Adipocyte (in vitro differentiated cells): ENCODE measurements at regions not wholly inside any gene's neighbourhood (a gene's known extent, or its start where the extent isn't known, plus 50 kb on each side); places are given as distances from the start of the nearest gene placed in this dataset.
"Not testable (repeated sequence)": the region's sequence is repeated elsewhere in the genome, so short reads cannot be mapped to it uniquely, and the experiment has no call there.

Source experiments
- DNase-seq: peaks from one replicate; pipeline ENCODE4 v3.0.0-alpha.2; 2015; ENCODE audit warnings: low read depth
- H3K27me3 ChIP-seq: replicated peaks from 2 replicates; pipeline ENCODE4 v1.7.0; 2013; ENCODE audit warnings: mild to moderate bottlenecking, low read length, moderate library complexity; ENCODE audit not compliant: control insufficient read depth, insufficient read depth
- H3K36me3 ChIP-seq: 2 replicates; pipeline ENCODE4 v1.7.0; 2013; ENCODE audit warnings: low read length, mild to moderate bottlenecking, moderate library complexity; ENCODE audit not compliant: control insufficient read depth, insufficient read depth, severe bottlenecking
- H3K4me1 ChIP-seq: 2 replicates; pipeline ENCODE4 v1.7.0; 2013; ENCODE audit warnings: mild to moderate bottlenecking, low read length, moderate library complexity; ENCODE audit not compliant: control insufficient read depth, insufficient read depth
- H3K4me3 ChIP-seq: 2 replicates; pipeline ENCODE4 v1.7.0; 2013; ENCODE audit warnings: mild to moderate bottlenecking, low read length, moderate library complexity
- H3K9ac ChIP-seq: 2 replicates; pipeline ENCODE4 v1.7.0; 2013; ENCODE audit warnings: mild to moderate bottlenecking, low read length, moderate library complexity
- H3K9me3 ChIP-seq: 2 replicates; pipeline ENCODE4 v1.7.0; 2013; ENCODE audit warnings: mild to moderate bottlenecking, low read length, moderate library complexity; ENCODE audit not compliant: control insufficient read depth

- H3K4me3 ChIP-seq, H3K27me3 ChIP-seq, H3K36me3 ChIP-seq, DNase-seq, H3K4me1 ChIP-seq, H3K9me3 ChIP-seq, H3K9ac ChIP-seq: not testable (repeated sequence)
Observed at GRCh38 chr13:75175097-75175496, 306.9 kb downstream of the TBC1D4 start.

GRCh38 chr13:75174481-75174880 is 307.5 kb downstream of the TBC1D4 start:
- no peak for DNase-seq
- peaks cover 4% of the 10 kb centered on the region for H3K9me3 ChIP-seq
- H3K36me3 ChIP-seq, result no peaks in the 10 kb centered on the region
- no peak overlapping the region for H3K9ac ChIP-seq
- H3K4me1 ChIP-seq, result no peaks in the 10 kb centered on the region
- H3K27me3 ChIP-seq, result no peaks in the 10 kb centered on the region
- H3K4me3 ChIP-seq, result no peak overlapping the region

GRCh38 chr13:75173457-75174356 is 308.3 kb downstream of the TBC1D4 start:
- Histone ChIP-seq H3K4me1 (no peaks in the 10 kb centered on the region), H3K9ac (no peak overlapping the region), H3K27me3 (no peaks in the 10 kb centered on the region), H3K9me3 (peaks cover 4% of the 10 kb centered on the region), H3K4me3 (no peak overlapping the region), H3K36me3 (no peaks in the 10 kb centered on the region)
- no peak for DNase-seq

GRCh38 chr13:75170311-75170710 is 311.7 kb downstream of the TBC1D4 start:
- DNase-seq, result no peak
- Histone ChIP-seq H3K27me3 (no peaks in the 10 kb centered on the region), H3K9ac (no peak overlapping the region), H3K9me3 (no peaks in the 10 kb centered on the region), H3K4me3 (no peak overlapping the region), H3K4me1 (peaks cover 6% of the 10 kb centered on the region), H3K36me3 (no peaks in the 10 kb centered on the region)

- H3K27me3 ChIP-seq, result no peaks in the 10 kb centered on the region
- H3K4me3 ChIP-seq, result no peak overlapping the region
Observed at GRCh38 chr13:75165543-75166230, 316.3 kb downstream of the TBC1D4 start.

GRCh38 chr13:75161804-75162203 is 320.2 kb downstream of the TBC1D4 start:
- Histone ChIP-seq H3K27me3 (no peaks in the 10 kb centered on the region), H3K36me3 (no peaks in the 10 kb centered on the region), H3K9ac (no peak overlapping the region), H3K9me3 (peaks cover 2% of the 10 kb centered on the region), H3K4me1 (peaks cover 6% of the 10 kb centered on the region), H3K4me3 (no peak overlapping the region)
- no peak for DNase-seq

More at GRCh38 chr13:75165543-75166230, 316.3 kb downstream of the TBC1D4 start:
- H3K9ac ChIP-seq, result no peak overlapping the region
- H3K9me3 ChIP-seq, result no peaks in the 10 kb centered on the region
- peaks cover 6% of the 10 kb centered on the region for H3K4me1 ChIP-seq
- peak; percentile 54 for DNase-seq
- H3K36me3 ChIP-seq, result no peaks in the 10 kb centered on the region

GRCh38 chr13:75160984-75161383 is 321.0 kb downstream of the TBC1D4 start:
- no peaks in the 10 kb centered on the region for H3K36me3 ChIP-seq
- peaks cover 10% of the 10 kb centered on the region for H3K9me3 ChIP-seq
- peaks cover 4% of the 10 kb centered on the region for H3K4me1 ChIP-seq
- H3K9ac ChIP-seq, result no peak overlapping the region
- DNase-seq, result no peak
- no peak overlapping the region for H3K4me3 ChIP-seq
- H3K27me3 ChIP-seq, result no peaks in the 10 kb centered on the region

GRCh38 chr13:75154331-75154730 is 327.6 kb downstream of the TBC1D4 start:
- no peak for DNase-seq
- no peaks in the 10 kb centered on the region for H3K27me3 ChIP-seq
- H3K4me3 ChIP-seq, result peak overlapping the region; percentile 61
- peaks cover 12% of the 10 kb centered on the region for H3K9me3 ChIP-seq
- H3K36me3 ChIP-seq, result no peaks in the 10 kb centered on the region
- H3K4me1 ChIP-seq, result peaks cover 30% of the 10 kb centered on the region
- H3K9ac ChIP-seq, result peak overlapping the region; percentile 17

- H3K4me1 ChIP-seq, result peaks cover 30% of the 10 kb centered on the region
- peaks cover 12% of the 10 kb centered on the region for H3K9me3 ChIP-seq
- no peaks in the 10 kb centered on the region for H3K27me3 ChIP-seq
- peak; percentile 87 for DNase-seq
- peak overlapping the region; percentile 26 for H3K9ac ChIP-seq
- peak overlapping the region; percentile 61 for H3K4me3 ChIP-seq
- H3K36me3 ChIP-seq, result no peaks in the 10 kb centered on the region
Observed at GRCh38 chr13:75153834-75154233, 328.1 kb downstream of the TBC1D4 start.

- Histone ChIP-seq H3K4me1 (peaks cover 30% of the 10 kb centered on the region), H3K9me3 (peaks cover 12% of the 10 kb centered on the region), H3K27me3 (no peaks in the 10 kb centered on the region), H3K36me3 (no peaks in the 10 kb centered on the region), H3K9ac (peak overlapping the region; percentile 26), H3K4me3 (peak overlapping the region; percentile 61)
- no peak for DNase-seq
Observed at GRCh38 chr13:75153386-75153785, 328.6 kb downstream of the TBC1D4 start.

- no peaks in the 10 kb centered on the region for H3K36me3 ChIP-seq
- H3K27me3 ChIP-seq, result no peaks in the 10 kb centered on the region
- peaks cover 3% of the 10 kb centered on the region for H3K9me3 ChIP-seq
- H3K9ac ChIP-seq, result no peak overlapping the region
- no peak overlapping the region for H3K4me3 ChIP-seq
- DNase-seq, result peak; percentile 77
- peaks cover 30% of the 10 kb centered on the region for H3K4me1 ChIP-seq
Observed at GRCh38 chr13:75151081-75151643, 330.8 kb downstream of the TBC1D4 start.
